HCT116 (cell line): ENCODE measurements at regions not wholly inside any gene's neighbourhood (a gene's known extent, or its start where the extent isn't known, plus 50 kb on each side); places are given as distances from the start of the nearest gene placed in this dataset.
"Not testable (repeated sequence)": the region's sequence is repeated elsewhere in the genome, so short reads cannot be mapped to it uniquely, and the experiment has no call there.

Source experiments
- ATAC-seq: fragments of 200-7000 bp; cut with Tn5 transposase; 2 replicates; pipeline ENCODE4 v1.9.1; 2020; ENCODE audit warnings: mild to moderate bottlenecking, moderate library complexity
- BruUV-seq: library from RNA; stranded (reverse); fragments of 400-500 nt; replicated peaks from 2 replicates; lab custom pipeline; 2021; lab: Mats Ljungman, UMichigan
- CTCF ChIA-PET: fragments of 300-600 bp; sonication (Branson Sonifier 250); formaldehyde crosslinking; loops from one replicate; lab custom pipeline; 2021; ENCODE audit warnings: antibody characterized with exemption; lab: Charles Lee
- POLR2A ChIA-PET: fragments of 300-600, 350-600 bp; sonication (Branson Sonifier 250); formaldehyde crosslinking; loops from one replicate; lab custom pipeline; 2021; ENCODE audit warnings: antibody characterized with exemption; lab: Charles Lee
- RAD21 ChIA-PET, 2 experiments: fragments of 300-600 bp; sonication (Branson Sonifier 250); formaldehyde crosslinking; loops; one replicate each; lab custom pipeline; 2023; ENCODE audit warnings: low total read pairs in 2 of 2; ENCODE audit not compliant: uncharacterized antibody in 2 of 2, unreplicated experiment in 2 of 2, low non-redundant PET in 1 of 2; lab: Charles Lee
- DNase-seq: peaks from one replicate; pipeline ENCODE4 v3.0.0-alpha.2; 2010; ENCODE audit warnings: low read depth, low spot score
- H2AFZ ChIP-seq: fragments of 200-600 bp; shearing (Covaris generic), sonication (generic); 2 replicates; pipeline ENCODE4 v1.6.1; 2017; ENCODE audit warnings: low read depth, mixed run types, mixed read lengths, antibody characterized with exemption, low read length; ENCODE audit not compliant: poor library complexity, severe bottlenecking
- H3K27ac ChIP-seq: 2 replicates; pipeline ENCODE4 v1.5.1; 2012; ENCODE audit warnings: low read depth, low read length
- H3K27me3 ChIP-seq: fragments of 200-600 bp; sonication (generic); 2 replicates; pipeline ENCODE4 v1.6.1; 2016; ENCODE audit warnings: mixed run types, low read length, mixed read lengths; ENCODE audit not compliant: insufficient read depth
- H3K36me3 ChIP-seq, 2 experiments: fragments of 200-500 bp in 1 of 2; fragments of 200-600 bp in 1 of 2; sonication (Bioruptor generic) in 1 of 2; sonication (generic) in 1 of 2; 2 replicates each; pipeline versions ENCODE4 v1.5.1 to v1.6.1; 2014 to 2016; ENCODE audit warnings: low read length in 2 of 2, inconsistent platforms in 1 of 2, mixed read lengths in 1 of 2, mixed run types in 1 of 2; ENCODE audit not compliant: insufficient read depth in 2 of 2, control insufficient read depth in 1 of 2
- H3K4me1 ChIP-seq, 2 experiments: fragments of 200-600 bp in 1 of 2; sonication (generic) in 1 of 2; 2 replicates each; pipeline versions ENCODE4 v1.5.1 to v1.6.1; 2012 to 2017; ENCODE audit warnings: low read length in 2 of 2, inconsistent platforms in 1 of 2, mild to moderate bottlenecking in 1 of 2, mixed read lengths in 1 of 2, mixed run types in 1 of 2, moderate library complexity in 1 of 2; ENCODE audit not compliant: insufficient read depth in 2 of 2, control insufficient read depth in 1 of 2
- H3K4me2 ChIP-seq: fragments of 200-600 bp; sonication (generic); 2 replicates; pipeline ENCODE4 v1.6.1; 2017; ENCODE audit warnings: mixed run types, low read length, mixed read lengths
- H3K4me3 ChIP-seq, 2 experiments: fragments of 200-600 bp in 1 of 2; sonication (generic) in 1 of 2; replicated peaks in 1 of 2; 2 replicates each; pipeline ENCODE4 v1.5.1; 2011 to 2016; ENCODE audit warnings: low read length in 2 of 2, control low read depth in 1 of 2, low read depth in 1 of 2, mild to moderate bottlenecking in 1 of 2, mixed read lengths in 1 of 2, mixed run types in 1 of 2
- H3K79me2 ChIP-seq: fragments of 200-600 bp; sonication (generic); 2 replicates; pipeline ENCODE4 v1.6.1; 2017; ENCODE audit warnings: mild to moderate bottlenecking, mixed run types, low read length, moderate library complexity, mixed read lengths; ENCODE audit not compliant: insufficient read depth
- H3K9ac ChIP-seq: fragments of 200-600 bp; sonication (generic); 2 replicates; pipeline ENCODE4 v1.6.1; 2016; ENCODE audit warnings: low read length, mixed read lengths
- H3K9me2 ChIP-seq: fragments of 200-600 bp; sonication (generic), shearing (Covaris generic); 2 replicates; pipeline ENCODE4 v1.6.1; 2017; ENCODE audit warnings: mixed run types, mild to moderate bottlenecking, moderate library complexity; ENCODE audit not compliant: insufficient read depth
- H3K9me3 ChIP-seq, 2 experiments: fragments of 200-500 bp in 1 of 2; fragments of 200-600 bp in 1 of 2; sonication (Bioruptor generic) in 1 of 2; sonication (generic) in 1 of 2; 2 replicates each; pipeline ENCODE4 v1.6.1; 2014 to 2017; ENCODE audit warnings: low read length in 2 of 2, mixed read lengths in 2 of 2, inconsistent platforms in 1 of 2, low read depth in 1 of 2, mild to moderate bottlenecking in 1 of 2, mixed run types in 1 of 2, moderate library complexity in 1 of 2; ENCODE audit not compliant: control insufficient read depth in 1 of 2, insufficient read depth in 1 of 2
- H4K20me1 ChIP-seq: fragments of 200-600 bp; sonication (generic), shearing (Covaris generic); 2 replicates; pipeline ENCODE4 v1.6.1; 2017; ENCODE audit warnings: mixed run types, mild to moderate bottlenecking, moderate library complexity; ENCODE audit not compliant: insufficient read depth
- intact Hi-C: fragments of 100-400 bp; cut with micrococcal nuclease; formaldehyde crosslinking; loops from 2 replicates; pipeline ENCODE4 v1.10.0; 2022

DNA sequence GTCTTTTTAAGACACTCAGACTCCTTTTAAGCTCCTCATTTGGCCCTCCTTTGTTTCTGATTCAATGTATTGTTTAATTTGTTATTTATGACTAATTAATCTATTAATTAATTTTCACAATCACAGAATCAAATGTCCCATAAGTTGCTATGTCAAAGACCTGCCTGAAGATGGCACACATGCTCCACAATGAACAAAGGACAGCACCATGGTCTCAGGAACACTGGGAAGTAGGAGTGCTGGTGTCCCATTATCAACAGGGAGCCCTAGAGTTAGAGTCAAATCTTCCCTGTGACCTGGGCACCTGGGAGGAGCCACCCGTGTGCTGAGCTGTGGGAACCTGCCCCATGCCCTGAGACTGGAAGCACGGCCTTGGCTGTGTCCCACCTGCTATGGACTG, 1164.3 kb downstream of the RPIA start:
- intact Hi-C loops, H3K9me2 ChIP-seq, H3K27ac ChIP-seq, H3K4me1 ChIP-seq, POLR2A ChIA-PET, BruUV-seq, CTCF ChIA-PET, H3K9me3 ChIP-seq, H3K4me2 ChIP-seq, H3K79me2 ChIP-seq, H3K27me3 ChIP-seq, ATAC-seq, DNase-seq, H4K20me1 ChIP-seq, H3K4me3 ChIP-seq, RAD21 ChIA-PET, H3K36me3 ChIP-seq, H3K9ac ChIP-seq, H2AFZ ChIP-seq: not testable (repeated sequence)

DNA sequence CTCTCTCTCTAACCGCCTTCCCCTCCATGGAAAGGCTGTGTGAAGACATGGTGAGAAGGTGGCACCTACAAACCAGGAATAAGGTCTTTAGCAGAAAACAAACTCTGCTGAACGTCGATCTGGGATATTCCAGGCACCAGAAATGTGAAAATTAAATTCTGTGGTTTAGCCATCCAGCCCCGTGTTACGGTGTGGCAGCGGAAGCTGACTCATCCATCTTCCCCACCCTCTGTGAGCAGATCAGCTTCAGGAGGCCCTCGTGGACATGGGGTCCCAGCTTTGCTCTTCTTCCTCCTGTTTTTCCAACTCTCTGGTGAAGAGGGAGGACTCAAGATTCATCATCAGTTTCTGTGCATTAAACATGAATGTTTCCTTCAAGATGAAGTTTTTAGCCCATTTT, 1164.8 kb downstream of the RPIA start:
- H3K4me2 ChIP-seq, H3K9me3 ChIP-seq, H3K9me2 ChIP-seq, H3K4me3 ChIP-seq, DNase-seq, H4K20me1 ChIP-seq, H2AFZ ChIP-seq, CTCF ChIA-PET, H3K36me3 ChIP-seq, H3K9ac ChIP-seq, H3K79me2 ChIP-seq, BruUV-seq, ATAC-seq, RAD21 ChIA-PET, H3K27ac ChIP-seq, H3K27me3 ChIP-seq, POLR2A ChIA-PET, intact Hi-C loops, H3K4me1 ChIP-seq: not testable (repeated sequence)

GRCh38 chr2:89862164-89862563, 1170.7 kb downstream of the RPIA start:
- H3K4me2 ChIP-seq, BruUV-seq, H3K36me3 ChIP-seq, H3K79me2 ChIP-seq, ATAC-seq, H3K4me1 ChIP-seq, H4K20me1 ChIP-seq, POLR2A ChIA-PET, H2AFZ ChIP-seq, DNase-seq, intact Hi-C loops, H3K9me2 ChIP-seq, H3K9ac ChIP-seq, CTCF ChIA-PET, H3K27me3 ChIP-seq, RAD21 ChIA-PET, H3K27ac ChIP-seq, H3K4me3 ChIP-seq, H3K9me3 ChIP-seq: not testable (repeated sequence)

DNA sequence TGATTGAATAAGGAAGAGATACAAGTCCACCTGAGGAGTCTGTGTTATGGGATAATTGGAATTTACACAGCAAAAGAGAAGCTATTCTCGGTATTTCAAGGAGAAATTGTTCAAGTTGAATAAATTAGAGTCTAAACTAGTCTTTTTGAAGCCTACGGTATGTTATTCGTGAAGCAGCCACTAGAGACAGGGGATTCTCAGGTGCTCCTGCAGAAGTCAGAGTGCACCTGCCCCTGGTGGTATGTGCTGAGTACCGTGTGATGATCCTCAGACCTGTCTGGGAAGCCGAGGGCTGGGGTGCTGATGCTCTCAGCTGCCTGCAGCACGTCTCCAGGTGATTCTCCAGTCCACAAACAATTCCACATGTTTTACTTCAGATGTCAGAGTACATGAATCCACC, 1171.7 kb downstream of the RPIA start:
- H3K79me2 ChIP-seq, DNase-seq, H3K27me3 ChIP-seq, BruUV-seq, H2AFZ ChIP-seq, ATAC-seq, intact Hi-C loops, H3K4me1 ChIP-seq, CTCF ChIA-PET, H3K4me3 ChIP-seq, H4K20me1 ChIP-seq, H3K9ac ChIP-seq, H3K36me3 ChIP-seq, POLR2A ChIA-PET, RAD21 ChIA-PET, H3K9me3 ChIP-seq, H3K27ac ChIP-seq, H3K4me2 ChIP-seq, H3K9me2 ChIP-seq: not testable (repeated sequence)
